Body of pancreas (tissue), 4 donors: ENCODE measurements at regions not wholly inside any gene's neighbourhood (a gene's known extent, or its start where the extent isn't known, plus 50 kb on each side); places are given as distances from the start of the nearest gene placed in this dataset.

Experiments
- CTCF ChIP-seq, 7 experiments: fragments of 450-650 bp in 4 of 7; fragments of 200-600 bp in 3 of 7; sonication (generic) in 3 of 7; IDR thresholded peaks; one replicate each; pipeline ENCODE4 v1.5.1; 2016 to 2019; ENCODE audit warnings: antibody characterized with exemption in 7 of 7
- POLR2A ChIP-seq, 3 donors: fragments of 450-650 bp; IDR thresholded peaks; one replicate each; pipeline ENCODE4 v1.6.1; 2016; ENCODE audit warnings: antibody characterized with exemption in 3 of 3, mild to moderate bottlenecking in 2 of 3

GRCh38 chr2:111220962-111221361 lies 100.2 kb downstream of the BCL2L11 start:
- TF ChIP-seq POLR2A (IDR thresholded peaks at IDR 0.05) (no peak), CTCF (IDR thresholded peaks at IDR 0.05) (no peak)
